Liver (tissue), 8 donors: ENCODE measurements at regions not wholly inside any gene's neighbourhood (a gene's known extent, or its start where the extent isn't known, plus 50 kb on each side); places are given as distances from the start of the nearest gene placed in this dataset.

Experiments used
- DNase-seq: peaks from one replicate; pipeline ENCODE4 v3.0.0-alpha.2; 2017; ENCODE audit warnings: low spot score
- H3K27ac ChIP-seq, 2 donors: one replicate each; pipeline ENCODE4 v1.7.0; 2013; ENCODE audit warnings: inconsistent platforms in 2 of 2, low read length in 2 of 2, control low read depth in 1 of 2, low read depth in 1 of 2, mild to moderate bottlenecking in 1 of 2
- H3K27me3 ChIP-seq, 4 donors: one replicate each; pipeline versions ENCODE4 v1.6.1 to v1.7.0; 2013; ENCODE audit warnings: low read length in 3 of 4, inconsistent platforms in 1 of 4, mild to moderate bottlenecking in 1 of 4, moderate library complexity in 1 of 4; ENCODE audit not compliant: control insufficient read depth in 4 of 4, insufficient read depth in 4 of 4
- H3K36me3 ChIP-seq, 4 donors: one replicate each; pipeline versions ENCODE4 v1.6.1 to v1.7.0; 2013; ENCODE audit warnings: low read length in 3 of 4, mild to moderate bottlenecking in 3 of 4, low read depth in 1 of 4, moderate library complexity in 1 of 4; ENCODE audit not compliant: control insufficient read depth in 4 of 4, insufficient read depth in 3 of 4
- H3K4me1 ChIP-seq, 4 donors: one replicate each; pipeline versions ENCODE4 v1.6.1 to v1.7.0; 2013; ENCODE audit warnings: low read length in 3 of 4, mild to moderate bottlenecking in 3 of 4, moderate library complexity in 1 of 4; ENCODE audit not compliant: control insufficient read depth in 4 of 4, insufficient read depth in 4 of 4
- H3K4me3 ChIP-seq, 3 donors: one replicate each; pipeline versions ENCODE4 v1.6.1 to v1.7.0; 2013; ENCODE audit warnings: low read length in 3 of 3, control low read depth in 1 of 3, low read depth in 1 of 3, mild to moderate bottlenecking in 1 of 3
- H3K9ac ChIP-seq, 2 donors: one replicate each; pipeline ENCODE4 v1.7.0; 2013; ENCODE audit warnings: low read length in 2 of 2, mild to moderate bottlenecking in 2 of 2, moderate library complexity in 2 of 2, control low read depth in 1 of 2, low read depth in 1 of 2
- H3K9me3 ChIP-seq, 4 donors: one replicate each; pipeline versions ENCODE4 v1.6.1 to v1.7.0; 2013; ENCODE audit warnings: low read length in 3 of 4; ENCODE audit not compliant: control insufficient read depth in 4 of 4
- EGR1 ChIP-seq, 2 donors: IDR thresholded peaks; 2 replicates each; pipeline ENCODE4 v1.6.1; 2016 to 2018; ENCODE audit warnings: antibody characterized with exemption in 2 of 2, low read depth in 2 of 2
- FOXA1 ChIP-seq: IDR thresholded peaks from 2 replicates; pipeline ENCODE4 v1.6.1; 2016; ENCODE audit warnings: antibody characterized with exemption
- GABPA ChIP-seq, 2 donors: IDR thresholded peaks in 1 of 2; conservative IDR thresholded peaks in 1 of 2; 2 replicates each; pipeline ENCODE4 v1.6.1; 2016; ENCODE audit warnings: antibody characterized with exemption in 2 of 2, mild to moderate bottlenecking in 1 of 2, moderate library complexity in 1 of 2
- HNF4A ChIP-seq, 2 donors: conservative IDR thresholded peaks; 2 replicates each; pipeline ENCODE4 v1.6.1; 2016; ENCODE audit warnings: antibody characterized with exemption in 2 of 2, mild to moderate bottlenecking in 2 of 2
- HNF4G ChIP-seq: IDR thresholded peaks from 2 replicates; pipeline ENCODE4 v1.6.1; 2016; ENCODE audit warnings: antibody characterized with exemption
- NR2F2 ChIP-seq: IDR thresholded peaks from 2 replicates; pipeline ENCODE4 v1.6.1; 2016; ENCODE audit warnings: antibody characterized with exemption
- REST ChIP-seq: IDR thresholded peaks from 2 replicates; pipeline ENCODE4 v1.6.1; 2016; ENCODE audit warnings: antibody characterized with exemption, mild to moderate bottlenecking
- RXRA ChIP-seq, 2 donors: IDR thresholded peaks; 2 replicates each; pipeline ENCODE4 v1.6.1; 2017 to 2018; ENCODE audit warnings: antibody characterized with exemption in 2 of 2, mild to moderate bottlenecking in 1 of 2
- TAF1 ChIP-seq: conservative IDR thresholded peaks from 2 replicates; pipeline ENCODE4 v1.6.1; 2016; ENCODE audit warnings: antibody characterized with exemption, mild to moderate bottlenecking
- YY1 ChIP-seq: IDR thresholded peaks from 2 replicates; pipeline ENCODE4 v1.6.1; 2016; ENCODE audit warnings: antibody characterized with exemption, mild to moderate bottlenecking
- ZBTB33 ChIP-seq: IDR thresholded peaks from 2 replicates; pipeline ENCODE4 v1.6.1; 2016; ENCODE audit warnings: antibody characterized with exemption
- WGBS: extraction: QIAGEN DNeasy Blood & Tissue Kit; methylation state at CpG from one replicate; pipeline ENCODE4 v1.1.7; 2013; 5-methylcytosine and 5-hydroxymethylcytosine counted together
- TF ChIP-seq, protein P1 (sequence below): IDR thresholded peaks from 2 replicates; pipeline ENCODE4 v1.6.1; 2016; ENCODE audit warnings: antibody characterized with exemption
- TF ChIP-seq, protein P2 (sequence below): fragments of 150-350 bp; IDR thresholded peaks from 2 replicates; pipeline ENCODE4 v1.5.1; 2017; ENCODE audit warnings: improper control_type of control experiment, low read depth, low read length; ENCODE audit not compliant: missing input control
- TF ChIP-seq, protein P3 (sequence below): IDR thresholded peaks from 2 replicates; pipeline ENCODE4 v1.6.1; 2016; ENCODE audit warnings: antibody characterized with exemption
- donor health status: healthy.
- donor health status: healthy.
- donor health status: healthy.
- donor health status: healthy.
- donor health status: healthy.

- no peaks in the 10 kb centered on the region for H3K27me3 ChIP-seq
- no peak overlapping the region for H3K27ac ChIP-seq
- no peak overlapping the region for H3K9ac ChIP-seq
- H3K9me3 ChIP-seq: no peaks in the 10 kb centered on the region
- H3K4me3 ChIP-seq: no peak overlapping the region
- no peak for DNase-seq
- no peaks in the 10 kb centered on the region for H3K4me1 ChIP-seq
- TF ChIP-seq, protein P1, sequence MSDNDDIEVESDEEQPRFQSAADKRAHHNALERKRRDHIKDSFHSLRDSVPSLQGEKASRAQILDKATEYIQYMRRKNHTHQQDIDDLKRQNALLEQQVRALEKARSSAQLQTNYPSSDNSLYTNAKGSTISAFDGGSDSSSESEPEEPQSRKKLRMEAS: no peak
- TF ChIP-seq HNF4A (conservative IDR thresholded peaks at IDR 0.05) (no peak), FOXA1 (no peak), RXRA (IDR thresholded peaks at IDR 0.05) (no peak), NR2F2 (no peak), TAF1 (no peak), YY1 (no peak), EGR1 (IDR thresholded peaks at IDR 0.05; ENCODE audit: low read depth in 2 of 2) (no peak), ZBTB33 (no peak), HNF4G (no peak), REST (no peak), GABPA (IDR thresholded peaks at IDR 0.05 in 1 of 2, conservative IDR thresholded peaks at IDR 0.05 in 1 of 2) (no peak)
- TF ChIP-seq, protein P2, sequence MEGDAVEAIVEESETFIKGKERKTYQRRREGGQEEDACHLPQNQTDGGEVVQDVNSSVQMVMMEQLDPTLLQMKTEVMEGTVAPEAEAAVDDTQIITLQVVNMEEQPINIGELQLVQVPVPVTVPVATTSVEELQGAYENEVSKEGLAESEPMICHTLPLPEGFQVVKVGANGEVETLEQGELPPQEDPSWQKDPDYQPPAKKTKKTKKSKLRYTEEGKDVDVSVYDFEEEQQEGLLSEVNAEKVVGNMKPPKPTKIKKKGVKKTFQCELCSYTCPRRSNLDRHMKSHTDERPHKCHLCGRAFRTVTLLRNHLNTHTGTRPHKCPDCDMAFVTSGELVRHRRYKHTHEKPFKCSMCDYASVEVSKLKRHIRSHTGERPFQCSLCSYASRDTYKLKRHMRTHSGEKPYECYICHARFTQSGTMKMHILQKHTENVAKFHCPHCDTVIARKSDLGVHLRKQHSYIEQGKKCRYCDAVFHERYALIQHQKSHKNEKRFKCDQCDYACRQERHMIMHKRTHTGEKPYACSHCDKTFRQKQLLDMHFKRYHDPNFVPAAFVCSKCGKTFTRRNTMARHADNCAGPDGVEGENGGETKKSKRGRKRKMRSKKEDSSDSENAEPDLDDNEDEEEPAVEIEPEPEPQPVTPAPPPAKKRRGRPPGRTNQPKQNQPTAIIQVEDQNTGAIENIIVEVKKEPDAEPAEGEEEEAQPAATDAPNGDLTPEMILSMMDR: no peak
- TF ChIP-seq, protein P3, sequence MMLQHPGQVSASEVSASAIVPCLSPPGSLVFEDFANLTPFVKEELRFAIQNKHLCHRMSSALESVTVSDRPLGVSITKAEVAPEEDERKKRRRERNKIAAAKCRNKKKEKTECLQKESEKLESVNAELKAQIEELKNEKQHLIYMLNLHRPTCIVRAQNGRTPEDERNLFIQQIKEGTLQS: no peak
- H3K36me3 ChIP-seq: no peaks in the 10 kb centered on the region
Measured at GRCh38 chr14:97788364-97788763, 991.2 kb downstream of the VRK1 start.

DNA sequence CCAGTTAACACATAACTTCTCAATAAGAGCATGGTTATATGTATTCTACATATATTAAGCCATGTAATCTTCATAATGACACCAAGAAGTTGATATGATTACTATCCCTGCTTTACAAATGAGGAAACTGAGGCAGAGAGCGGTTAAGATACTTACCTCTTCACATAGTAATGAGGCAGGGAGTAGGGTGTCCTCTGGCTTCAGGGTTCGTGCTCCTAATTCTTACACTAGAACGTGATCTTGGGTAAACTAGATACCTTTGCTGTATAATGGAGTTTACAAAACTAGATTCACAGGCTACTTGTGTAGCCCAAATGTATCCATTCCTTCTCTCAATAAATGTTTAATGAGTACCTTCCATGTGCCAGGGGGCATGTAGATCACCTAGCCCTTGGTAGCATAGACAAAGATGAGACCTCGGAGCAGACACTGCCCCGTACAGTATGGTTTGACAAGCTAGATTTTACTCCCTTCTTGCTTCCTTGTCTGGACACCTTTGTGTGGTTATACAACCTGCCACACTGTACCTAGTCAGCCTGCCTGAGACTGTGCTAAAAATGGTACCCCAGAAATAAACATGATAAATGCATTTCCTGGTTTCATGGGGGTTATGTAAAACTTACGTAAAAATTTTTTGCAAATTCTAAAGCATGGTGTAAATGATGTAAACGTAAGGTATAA, 991.8 kb downstream of the VRK1 start:
- no peaks in the 10 kb centered on the region for H3K9me3 ChIP-seq
- H3K9ac ChIP-seq: no peak overlapping the region
- TF ChIP-seq, protein P1: no peak
- TF ChIP-seq YY1: no peak
- TF ChIP-seq EGR1 (IDR thresholded peaks at IDR 0.05; ENCODE audit: low read depth in 2 of 2): no peak
- 92% methylated on average over 7 of the region's 7 CpGs for WGBS
- H3K4me3 ChIP-seq: no peak overlapping the region
- no peaks in the 10 kb centered on the region for H3K36me3 ChIP-seq
- no peaks in the 10 kb centered on the region for H3K4me1 ChIP-seq
- no peak overlapping the region for H3K27ac ChIP-seq
- H3K27me3 ChIP-seq: no peaks in the 10 kb centered on the region
- no peak for DNase-seq
